NCI-H345 treated with DMSO at 0.1 percent for 48 hours (cell line): ENCODE measurements at regions not wholly inside any gene's neighbourhood (a gene's known extent, or its start where the extent isn't known, plus 50 kb on each side); places are given as distances from the start of the nearest gene placed in this dataset.
"Not testable (repeated sequence)": the region's sequence is repeated elsewhere in the genome, so short reads cannot be mapped to it uniquely, and the experiment has no call there.

Experiments
- DNase-seq: peaks from one replicate; lab custom pipeline; 2025; ENCODE audit not compliant: unreplicated experiment; lab: John Stamatoyannopoulos, UW

- DNase-seq = no peak
These were observed 1003.7 kb downstream of the SLITRK5 start for GRCh38 chr13:88674841-88675240.

- DNase-seq = no peak
These were observed 1004.3 kb downstream of the SLITRK5 start for GRCh38 chr13:88675347-88675996.

GRCh38 chr13:88676016-88676415, 1004.8 kb downstream of the SLITRK5 start:
- DNase-seq = no peak

GRCh38 chr13:88685459-88685858, 1014.3 kb downstream of the SLITRK5 start:
- DNase-seq = no peak

GRCh38 chr13:88701551-88701950, 1030.4 kb downstream of the SLITRK5 start:
- no peak for DNase-seq

GRCh38 chr13:88704600-88705275, 1033.6 kb downstream of the SLITRK5 start:
- DNase-seq = no peak

- no peak for DNase-seq
These were observed 1036.5 kb downstream of the SLITRK5 start for GRCh38 chr13:88707646-88708045.

GRCh38 chr13:88717946-88718345, 1046.8 kb downstream of the SLITRK5 start:
- DNase-seq = no peak

- no peak for DNase-seq
These were observed 1047.6 kb downstream of the SLITRK5 start for GRCh38 chr13:88718781-88719180.

GRCh38 chr13:88726075-88726474, 1054.9 kb downstream of the SLITRK5 start:
- no peak for DNase-seq

GRCh38 chr13:88727236-88727635, 1056.1 kb downstream of the SLITRK5 start:
- not testable (repeated sequence) for DNase-seq

- DNase-seq = no peak
These were observed 1058.4 kb downstream of the SLITRK5 start for GRCh38 chr13:88729605-88730004.

- no peak for DNase-seq
These were observed 1064.9 kb downstream of the SLITRK5 start for GRCh38 chr13:88736026-88736425.

GRCh38 chr13:88739195-88739594, 1068.0 kb downstream of the SLITRK5 start:
- DNase-seq = no peak

- DNase-seq = no peak
These were observed 1073.1 kb downstream of the SLITRK5 start for GRCh38 chr13:88744289-88744688.

- no peak for DNase-seq
These were observed 1073.8 kb downstream of the SLITRK5 start for GRCh38 chr13:88745011-88745410.

- no peak for DNase-seq
These were observed 1080.9 kb downstream of the SLITRK5 start for GRCh38 chr13:88752041-88752440.

GRCh38 chr13:88754141-88754540, 1083.0 kb downstream of the SLITRK5 start:
- DNase-seq = no peak

GRCh38 chr13:88761145-88761544, 1090.0 kb downstream of the SLITRK5 start:
- no peak for DNase-seq

GRCh38 chr13:88764103-88764502, 1092.9 kb downstream of the SLITRK5 start:
- DNase-seq = no peak

- no peak for DNase-seq
These were observed 1129.3 kb downstream of the SLITRK5 start for GRCh38 chr13:88800505-88800904.

- no peak for DNase-seq
These were observed 1130.2 kb downstream of the SLITRK5 start for GRCh38 chr13:88801361-88801760.

GRCh38 chr13:88802886-88803285, 1131.7 kb downstream of the SLITRK5 start:
- no peak for DNase-seq
